GM23338 (cell line): ENCODE measurements at regions not wholly inside any gene's neighbourhood (a gene's known extent, or its start where the extent isn't known, plus 50 kb on each side); places are given as distances from the start of the nearest gene placed in this dataset.

Experiments used
- ATAC-seq: fragments of 200-7000 bp; cut with Tn5 transposase; 3 replicates; pipeline ENCODE4 v1.9.1; 2020
- DNase-seq: peaks from one replicate; pipeline ENCODE4 v3.0.0-alpha.2; 2015; ENCODE audit warnings: low spot score
- H2AFZ ChIP-seq: fragments of 200-600 bp; sonication (generic); 2 replicates; pipeline ENCODE4 v1.8.0; 2016; ENCODE audit warnings: antibody characterized with exemption, mild to moderate bottlenecking, moderate library complexity
- H3F3A ChIP-seq: fragments of 200-600 bp; sonication (generic); replicated peaks from 2 replicates; pipeline ENCODE4 v1.8.0; 2017; ENCODE audit warnings: antibody characterized with exemption, mixed run types, low read depth
- H3K27ac ChIP-seq: fragments of 200-600 bp; sonication (generic); 2 replicates; pipeline ENCODE4 v1.6.1; 2016; ENCODE audit warnings: low read depth
- H3K27me3 ChIP-seq: fragments of 200-600 bp; sonication (generic); 2 replicates; pipeline ENCODE4 v1.8.0; 2016; ENCODE audit warnings: mild to moderate bottlenecking, mixed run types, moderate library complexity; ENCODE audit not compliant: insufficient read depth
- H3K36me3 ChIP-seq: fragments of 200-600 bp; sonication (generic); 2 replicates; pipeline ENCODE4 v1.8.0; 2016; ENCODE audit warnings: mild to moderate bottlenecking; ENCODE audit not compliant: insufficient read depth
- H3K4me1 ChIP-seq: fragments of 200-600 bp; sonication (generic); 2 replicates; pipeline ENCODE4 v1.8.0; 2016; ENCODE audit warnings: mild to moderate bottlenecking, moderate library complexity; ENCODE audit not compliant: insufficient read depth
- H3K4me2 ChIP-seq: fragments of 200-600 bp; sonication (generic); 2 replicates; pipeline ENCODE4 v1.7.1; 2017; ENCODE audit warnings: mixed run types
- H3K4me3 ChIP-seq: fragments of 200-600 bp; sonication (generic); 2 replicates; pipeline ENCODE4 v1.6.1; 2016; ENCODE audit warnings: mixed run types
- H3K79me2 ChIP-seq: fragments of 200-600 bp; sonication (generic); replicated peaks from 2 replicates; pipeline ENCODE4 v1.8.0; 2017; ENCODE audit warnings: mild to moderate bottlenecking; ENCODE audit not compliant: insufficient read depth
- H3K9me2 ChIP-seq: fragments of 200-600 bp; sonication (generic); 2 replicates; pipeline ENCODE4 v1.8.0; 2017; ENCODE audit not compliant: insufficient read depth
- H4K20me1 ChIP-seq: fragments of 200-600 bp; sonication (generic); replicated peaks from 2 replicates; pipeline ENCODE4 v1.8.0; 2017; ENCODE audit warnings: mild to moderate bottlenecking; ENCODE audit not compliant: insufficient read depth
- H3K27ac Mint-ChIP-seq: 2 replicates; pipeline ENCODE4 v1.8.0; 2020; ENCODE audit warnings: inconsistent platforms, mild to moderate bottlenecking, moderate library complexity, mixed read lengths
- H3K27me3 Mint-ChIP-seq: 3 replicates; pipeline ENCODE4 v1.8.0; 2022; ENCODE audit warnings: low read depth, mild to moderate bottlenecking, moderate library complexity, mixed read lengths, inconsistent platforms; ENCODE audit not compliant: insufficient read depth, poor library complexity
- H3K36me3 Mint-ChIP-seq: 3 replicates; pipeline ENCODE4 v1.8.0; 2021; ENCODE audit warnings: low read depth, mild to moderate bottlenecking, inconsistent platforms, moderate library complexity, mixed read lengths
- H3K4me1 Mint-ChIP-seq: 3 replicates; pipeline ENCODE4 v1.8.0; 2020; ENCODE audit warnings: mild to moderate bottlenecking, inconsistent platforms, mixed read lengths
- H3K4me3 Mint-ChIP-seq: 3 replicates; pipeline ENCODE4 v1.8.0; 2021; ENCODE audit warnings: moderate library complexity, mild to moderate bottlenecking, inconsistent platforms, mixed read lengths
- H3K9me3 Mint-ChIP-seq: 3 replicates; pipeline ENCODE4 v1.8.0; 2020; ENCODE audit warnings: moderate library complexity, mild to moderate bottlenecking, inconsistent platforms, mixed read lengths
- CREB1 ChIP-seq: fragments of 250-450 bp; sonication (Bioruptor Pico); IDR thresholded peaks from 2 replicates; pipeline ENCODE4 v1.5.0; 2020; ENCODE audit warnings: low read depth, mild to moderate bottlenecking, moderate library complexity
- EZH2 ChIP-seq: fragments of 200-600 bp; sonication (generic); IDR thresholded peaks from one replicate; pipeline ENCODE4 v1.8.0; 2017; ENCODE audit warnings: antibody characterized with exemption, mild to moderate bottlenecking, low read depth; ENCODE audit not compliant: unreplicated experiment
- EZH2phosphoT487 ChIP-seq: fragments of 200-600 bp; sonication (generic); IDR thresholded peaks from one replicate; pipeline ENCODE4 v1.8.1; 2018; ENCODE audit warnings: antibody characterized with exemption; ENCODE audit not compliant: unreplicated experiment
- JUNB ChIP-seq: IDR thresholded peaks from one replicate; pipeline ENCODE4 v1.6.1; 2016; ENCODE audit warnings: antibody characterized with exemption; ENCODE audit not compliant: unreplicated experiment
- NANOG ChIP-seq: IDR thresholded peaks from 2 replicates; pipeline ENCODE4 v1.6.1; 2016; ENCODE audit warnings: antibody characterized with exemption, borderline replicate concordance
- POLR2AphosphoS5 ChIP-seq: IDR thresholded peaks from 2 replicates; pipeline ENCODE4 v1.6.1; 2016; ENCODE audit warnings: antibody characterized with exemption, low read depth
- STAT1 ChIP-seq: IDR thresholded peaks from one replicate; pipeline ENCODE4 v1.6.1; 2016; ENCODE audit warnings: antibody characterized with exemption; ENCODE audit not compliant: unreplicated experiment
- ZNF114 ChIP-seq: fragments of 250-450 bp; sonication (Bioruptor Pico); IDR thresholded peaks from 2 replicates; pipeline ENCODE4 v1.5.0; 2020; ENCODE audit warnings: mild to moderate bottlenecking, moderate library complexity
- ZNF331 ChIP-seq: fragments of 250-450 bp; sonication (Bioruptor Pico); IDR thresholded peaks from 2 replicates; pipeline ENCODE4 v1.5.0; 2020; ENCODE audit warnings: low read depth, mild to moderate bottlenecking, moderate library complexity
- TF ChIP-seq, protein P1 (sequence below), 2 experiments: fragments of 200-600 bp in 1 of 2; sonication (generic) in 1 of 2; conservative IDR thresholded peaks; 2 replicates each; pipeline versions ENCODE4 v1.5.1 to v1.6.1; 2016 to 2017; ENCODE audit warnings: antibody characterized with exemption in 2 of 2, low read depth in 2 of 2, mild to moderate bottlenecking in 2 of 2, moderate library complexity in 1 of 2
- TF ChIP-seq, protein P2 (sequence below): IDR thresholded peaks from 2 replicates; pipeline ENCODE4 v1.6.1; 2016; ENCODE audit warnings: antibody characterized with exemption
- TF ChIP-seq, protein P3 (sequence below): fragments of 250-450 bp; sonication (Bioruptor Pico); IDR thresholded peaks from 2 replicates; pipeline ENCODE4 v1.5.0; 2020; ENCODE audit warnings: mild to moderate bottlenecking, moderate library complexity

DNA sequence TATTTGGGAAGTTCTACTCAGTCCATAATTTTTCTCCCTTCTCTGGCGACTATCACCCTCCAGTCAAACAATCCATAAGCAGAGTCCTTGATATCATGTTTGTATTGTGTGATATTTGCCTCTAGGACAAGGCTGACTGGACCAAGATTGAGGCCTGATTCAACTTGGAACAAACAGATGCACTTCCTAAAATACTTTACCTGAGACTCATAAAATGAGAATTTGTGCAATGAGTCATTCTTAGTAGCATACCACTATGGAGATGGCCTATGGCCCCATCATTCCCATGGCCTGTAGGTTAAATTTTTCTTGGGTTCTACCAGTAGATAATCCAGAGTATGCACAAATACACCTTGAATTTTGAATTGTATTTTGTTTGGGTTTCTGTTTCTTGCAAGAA lies 74.2 kb upstream of the DMD start (continued):
- no peak for TF ChIP-seq EZH2phosphoT487
- no peak for TF ChIP-seq STAT1
- no peak for TF ChIP-seq CREB1 (CRISPR knock-in tag)
- TF ChIP-seq, protein P1, sequence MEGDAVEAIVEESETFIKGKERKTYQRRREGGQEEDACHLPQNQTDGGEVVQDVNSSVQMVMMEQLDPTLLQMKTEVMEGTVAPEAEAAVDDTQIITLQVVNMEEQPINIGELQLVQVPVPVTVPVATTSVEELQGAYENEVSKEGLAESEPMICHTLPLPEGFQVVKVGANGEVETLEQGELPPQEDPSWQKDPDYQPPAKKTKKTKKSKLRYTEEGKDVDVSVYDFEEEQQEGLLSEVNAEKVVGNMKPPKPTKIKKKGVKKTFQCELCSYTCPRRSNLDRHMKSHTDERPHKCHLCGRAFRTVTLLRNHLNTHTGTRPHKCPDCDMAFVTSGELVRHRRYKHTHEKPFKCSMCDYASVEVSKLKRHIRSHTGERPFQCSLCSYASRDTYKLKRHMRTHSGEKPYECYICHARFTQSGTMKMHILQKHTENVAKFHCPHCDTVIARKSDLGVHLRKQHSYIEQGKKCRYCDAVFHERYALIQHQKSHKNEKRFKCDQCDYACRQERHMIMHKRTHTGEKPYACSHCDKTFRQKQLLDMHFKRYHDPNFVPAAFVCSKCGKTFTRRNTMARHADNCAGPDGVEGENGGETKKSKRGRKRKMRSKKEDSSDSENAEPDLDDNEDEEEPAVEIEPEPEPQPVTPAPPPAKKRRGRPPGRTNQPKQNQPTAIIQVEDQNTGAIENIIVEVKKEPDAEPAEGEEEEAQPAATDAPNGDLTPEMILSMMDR (conservative IDR thresholded peaks at IDR 0.05; ENCODE audit: low read depth in 2 of 2): no peak
- TF ChIP-seq ZNF114 (CRISPR knock-in tag): no peak
- no peak for TF ChIP-seq NANOG

DNA sequence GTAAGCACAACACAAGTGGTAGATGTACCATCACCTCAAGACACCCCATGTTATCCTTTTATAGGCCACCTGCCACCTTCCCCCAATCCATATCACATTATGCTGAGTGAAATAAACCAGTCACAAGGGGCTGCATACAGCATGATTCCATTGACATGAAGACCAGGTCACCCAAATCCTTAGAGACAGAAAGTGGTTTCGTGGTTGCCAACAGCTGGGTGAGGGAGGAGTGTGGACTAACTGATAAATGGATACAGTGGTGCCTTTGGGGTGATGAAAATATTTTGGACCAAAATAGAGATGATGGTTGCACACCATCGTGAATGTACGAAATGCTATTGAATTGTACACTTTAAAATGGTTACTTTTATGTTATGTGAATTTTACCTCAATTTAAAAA lies 65.7 kb upstream of the DMD start:
- H3K9me3 Mint-ChIP-seq: no peaks in the 10 kb centered on the region
- H3K27me3 Mint-ChIP-seq: no peaks in the 10 kb centered on the region
- H3K79me2 ChIP-seq: no peaks in the 10 kb centered on the region
- no peaks in the 10 kb centered on the region for H3K36me3 Mint-ChIP-seq
- no peak overlapping the region for H3K4me3 ChIP-seq
- no peak overlapping the region for H3K4me3 Mint-ChIP-seq
- no peaks in the 10 kb centered on the region for H3K9me2 ChIP-seq
- H3K27me3 ChIP-seq: no peaks in the 10 kb centered on the region
- H2AFZ ChIP-seq: no peak overlapping the region
- H3K4me1 Mint-ChIP-seq: peaks cover 2% of the 10 kb centered on the region; the same call in 2 of the 3 replicates
- H3K27ac ChIP-seq: no peak overlapping the region
- H3K4me2 ChIP-seq: no peak overlapping the region
- no peaks in the 10 kb centered on the region for H4K20me1 ChIP-seq
- ATAC-seq (no peak), DNase-seq (no peak)
- no peaks in the 10 kb centered on the region for H3F3A ChIP-seq
- TF ChIP-seq NANOG: no peak
- TF ChIP-seq, protein P2, sequence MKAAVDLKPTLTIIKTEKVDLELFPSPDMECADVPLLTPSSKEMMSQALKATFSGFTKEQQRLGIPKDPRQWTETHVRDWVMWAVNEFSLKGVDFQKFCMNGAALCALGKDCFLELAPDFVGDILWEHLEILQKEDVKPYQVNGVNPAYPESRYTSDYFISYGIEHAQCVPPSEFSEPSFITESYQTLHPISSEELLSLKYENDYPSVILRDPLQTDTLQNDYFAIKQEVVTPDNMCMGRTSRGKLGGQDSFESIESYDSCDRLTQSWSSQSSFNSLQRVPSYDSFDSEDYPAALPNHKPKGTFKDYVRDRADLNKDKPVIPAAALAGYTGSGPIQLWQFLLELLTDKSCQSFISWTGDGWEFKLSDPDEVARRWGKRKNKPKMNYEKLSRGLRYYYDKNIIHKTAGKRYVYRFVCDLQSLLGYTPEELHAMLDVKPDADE: no peak
- H3K36me3 ChIP-seq: no peaks in the 10 kb centered on the region
- no peak overlapping the region for H3K27ac Mint-ChIP-seq
- no peaks in the 10 kb centered on the region for H3K4me1 ChIP-seq

DNA sequence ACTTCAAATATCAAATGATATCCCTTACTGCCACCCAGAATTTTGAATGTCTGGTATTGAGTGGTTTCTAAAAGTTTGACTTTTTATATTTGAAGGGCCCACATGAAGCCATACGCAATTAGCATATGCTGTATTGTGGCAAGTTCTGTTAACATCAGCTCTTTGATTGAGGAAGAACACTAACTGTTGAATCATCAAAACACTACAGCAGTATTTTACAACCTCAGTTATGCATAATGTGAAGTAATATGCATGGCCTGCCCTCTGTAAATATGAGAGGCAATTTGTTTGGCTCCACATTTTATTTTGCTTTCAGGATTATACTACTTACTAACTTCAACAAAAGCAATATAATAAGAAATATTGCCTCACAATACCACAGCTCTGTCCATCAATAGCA lies 62.2 kb upstream of the DMD start:
- Mint-ChIP-seq H3K9me3 (no peaks in the 10 kb centered on the region), H3K27ac (no peak overlapping the region), H3K4me3 (no peak overlapping the region), H3K36me3 (no peaks in the 10 kb centered on the region), H3K4me1 (peaks cover 2% of the 10 kb centered on the region; the same call in 2 of the 3 replicates), H3K27me3 (no peaks in the 10 kb centered on the region)
- Histone ChIP-seq H3K9me2 (no peaks in the 10 kb centered on the region), H3K4me3 (no peak overlapping the region), H3F3A (no peaks in the 10 kb centered on the region), H3K36me3 (no peaks in the 10 kb centered on the region), H3K27ac (no peak overlapping the region), H3K4me2 (no peak overlapping the region), H3K79me2 (no peaks in the 10 kb centered on the region), H3K4me1 (no peaks in the 10 kb centered on the region), H2AFZ (no peak overlapping the region), H3K27me3 (no peaks in the 10 kb centered on the region), H4K20me1 (no peaks in the 10 kb centered on the region)
- no peak for ATAC-seq
- DNase-seq: no peak
- TF ChIP-seq, protein P3, sequence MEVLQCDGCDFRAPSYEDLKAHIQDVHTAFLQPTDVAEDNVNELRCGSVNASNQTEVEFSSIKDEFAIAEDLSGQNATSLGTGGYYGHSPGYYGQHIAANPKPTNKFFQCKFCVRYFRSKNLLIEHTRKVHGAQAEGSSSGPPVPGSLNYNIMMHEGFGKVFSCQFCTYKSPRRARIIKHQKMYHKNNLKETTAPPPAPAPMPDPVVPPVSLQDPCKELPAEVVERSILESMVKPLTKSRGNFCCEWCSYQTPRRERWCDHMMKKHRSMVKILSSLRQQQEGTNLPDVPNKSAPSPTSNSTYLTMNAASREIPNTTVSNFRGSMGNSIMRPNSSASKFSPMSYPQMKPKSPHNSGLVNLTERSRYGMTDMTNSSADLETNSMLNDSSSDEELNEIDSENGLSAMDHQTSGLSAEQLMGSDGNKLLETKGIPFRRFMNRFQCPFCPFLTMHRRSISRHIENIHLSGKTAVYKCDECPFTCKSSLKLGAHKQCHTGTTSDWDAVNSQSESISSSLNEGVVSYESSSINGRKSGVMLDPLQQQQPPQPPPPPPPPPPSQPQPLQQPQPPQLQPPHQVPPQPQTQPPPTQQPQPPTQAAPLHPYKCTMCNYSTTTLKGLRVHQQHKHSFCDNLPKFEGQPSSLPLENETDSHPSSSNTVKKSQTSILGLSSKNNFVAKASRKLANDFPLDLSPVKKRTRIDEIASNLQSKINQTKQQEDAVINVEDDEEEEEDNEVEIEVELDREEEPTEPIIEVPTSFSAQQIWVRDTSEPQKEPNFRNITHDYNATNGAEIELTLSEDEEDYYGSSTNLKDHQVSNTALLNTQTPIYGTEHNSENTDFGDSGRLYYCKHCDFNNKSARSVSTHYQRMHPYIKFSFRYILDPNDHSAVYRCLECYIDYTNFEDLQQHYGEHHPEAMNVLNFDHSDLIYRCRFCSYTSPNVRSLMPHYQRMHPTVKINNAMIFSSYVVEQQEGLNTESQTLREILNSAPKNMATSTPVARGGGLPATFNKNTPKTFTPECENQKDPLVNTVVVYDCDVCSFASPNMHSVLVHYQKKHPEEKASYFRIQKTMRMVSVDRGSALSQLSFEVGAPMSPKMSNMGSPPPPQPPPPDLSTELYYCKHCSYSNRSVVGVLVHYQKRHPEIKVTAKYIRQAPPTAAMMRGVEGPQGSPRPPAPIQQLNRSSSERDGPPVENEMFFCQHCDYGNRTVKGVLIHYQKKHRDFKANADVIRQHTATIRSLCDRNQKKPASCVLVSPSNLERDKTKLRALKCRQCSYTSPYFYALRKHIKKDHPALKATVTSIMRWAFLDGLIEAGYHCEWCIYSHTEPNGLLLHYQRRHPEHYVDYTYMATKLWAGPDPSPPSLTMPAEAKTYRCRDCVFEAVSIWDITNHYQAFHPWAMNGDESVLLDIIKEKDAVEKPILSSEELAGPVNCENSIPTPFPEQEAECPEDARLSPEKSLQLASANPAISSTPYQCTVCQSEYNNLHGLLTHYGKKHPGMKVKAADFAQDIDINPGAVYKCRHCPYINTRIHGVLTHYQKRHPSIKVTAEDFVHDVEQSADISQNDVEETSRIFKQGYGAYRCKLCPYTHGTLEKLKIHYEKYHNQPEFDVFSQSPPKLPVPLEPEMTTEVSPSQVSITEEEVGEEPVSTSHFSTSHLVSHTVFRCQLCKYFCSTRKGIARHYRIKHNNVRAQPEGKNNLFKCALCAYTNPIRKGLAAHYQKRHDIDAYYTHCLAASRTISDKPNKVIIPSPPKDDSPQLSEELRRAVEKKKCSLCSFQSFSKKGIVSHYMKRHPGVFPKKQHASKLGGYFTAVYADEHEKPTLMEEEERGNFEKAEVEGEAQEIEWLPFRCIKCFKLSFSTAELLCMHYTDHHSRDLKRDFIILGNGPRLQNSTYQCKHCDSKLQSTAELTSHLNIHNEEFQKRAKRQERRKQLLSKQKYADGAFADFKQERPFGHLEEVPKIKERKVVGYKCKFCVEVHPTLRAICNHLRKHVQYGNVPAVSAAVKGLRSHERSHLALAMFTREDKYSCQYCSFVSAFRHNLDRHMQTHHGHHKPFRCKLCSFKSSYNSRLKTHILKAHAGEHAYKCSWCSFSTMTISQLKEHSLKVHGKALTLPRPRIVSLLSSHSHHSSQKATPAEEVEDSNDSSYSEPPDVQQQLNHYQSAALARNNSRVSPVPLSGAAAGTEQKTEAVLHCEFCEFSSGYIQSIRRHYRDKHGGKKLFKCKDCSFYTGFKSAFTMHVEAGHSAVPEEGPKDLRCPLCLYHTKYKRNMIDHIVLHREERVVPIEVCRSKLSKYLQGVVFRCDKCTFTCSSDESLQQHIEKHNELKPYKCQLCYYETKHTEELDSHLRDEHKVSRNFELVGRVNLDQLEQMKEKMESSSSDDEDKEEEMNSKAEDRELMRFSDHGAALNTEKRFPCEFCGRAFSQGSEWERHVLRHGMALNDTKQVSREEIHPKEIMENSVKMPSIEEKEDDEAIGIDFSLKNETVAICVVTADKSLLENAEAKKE (CRISPR knock-in tag): no peak
- TF ChIP-seq EZH2phosphoT487 (no peak), CREB1 (CRISPR knock-in tag) (no peak), ZNF331 (CRISPR knock-in tag) (no peak), NANOG (no peak), STAT1 (no peak), ZNF114 (CRISPR knock-in tag) (no peak), JUNB (no peak), POLR2AphosphoS5 (no peak), EZH2 (no peak)
